ENCODE measurements at regions not wholly inside any gene's neighbourhood (a gene's known extent, or its start where the extent isn't known, plus 50 kb on each side); places are given as distances from the start of the nearest gene placed in this dataset.
A peak's percentile ranks its signal among the peaks of the same experiment; 100 is the strongest.

DNA sequence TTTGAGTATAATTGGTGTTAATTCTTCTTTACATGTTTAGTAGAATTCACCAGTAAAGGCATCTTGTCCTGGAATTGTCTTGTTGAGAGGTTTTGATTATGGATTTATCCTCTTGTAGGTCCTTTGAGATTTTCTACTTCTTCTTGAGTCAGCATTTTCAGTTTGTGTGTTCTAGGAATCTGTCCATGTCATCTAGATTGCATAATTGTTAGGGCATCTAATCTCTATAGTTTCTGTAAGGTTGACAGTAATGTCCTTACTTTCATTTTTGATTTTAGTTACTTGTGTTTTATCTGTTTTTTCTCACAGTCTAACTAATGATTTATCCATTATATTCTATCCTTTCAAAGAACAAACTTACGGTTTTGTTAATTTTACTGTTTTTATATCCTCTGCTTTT lies 492.0 kb downstream of the FGF9 start:
- no peak overlapping the region for H2AFZ ChIP-seq (replicated peaks; ENCODE audit: low read length, poor library complexity)
- no TSS peak for BruUV-seq (replicated peaks)
- H2BK120ac ChIP-seq (ENCODE audit: low read depth, low read length) = no peak overlapping the region
- H3K23ac ChIP-seq (ENCODE audit: low read depth, low read length) = no peak overlapping the region
- no peak overlapping the region for H2AK9ac ChIP-seq (replicated peaks; ENCODE audit: low read depth, low read length, poor library complexity)
- H3K9ac ChIP-seq (ENCODE audit: low read depth, low read length) = no peak overlapping the region
- no peak overlapping the region for H3K4me2 ChIP-seq (ENCODE audit: low read depth, low read length)
- H3K4me1 ChIP-seq (ENCODE audit: control insufficient read depth, insufficient read depth, low read length) = no peaks in the 10 kb centered on the region
- H4K5ac ChIP-seq (ENCODE audit: low read depth, low read length) = no peak overlapping the region
- ChIA-PET POLR2A (ENCODE audit: unreplicated experiment) (no interaction called here), CTCF (no interaction called here)
- TF ChIP-seq CEBPB (IDR thresholded peaks at IDR 0.05; ENCODE audit: low read depth, low read length) (peak; percentile 49), SMC3 (IDR thresholded peaks at IDR 0.05; ENCODE audit: low read depth, low read length) (no peak), MAFK (IDR thresholded peaks at IDR 0.05; ENCODE audit: low read depth, low read length) (peak; percentile 84)
- H3K4ac ChIP-seq (ENCODE audit: low read depth, low read length) = no peak overlapping the region
- in situ Hi-C loops (cut with MboI; ENCODE audit: low sequenced_read_pairs) (no loop called here), intact Hi-C loops (cut with micrococcal nuclease) (no loop called here), dilution Hi-C loops (cut with HindIII; ENCODE audit: low sequenced_read_pairs, unreplicated experiment) (no loop called here)
- H3K27me3 ChIP-seq (ENCODE audit: control insufficient read depth, insufficient read depth, low read length) = no peaks in the 10 kb centered on the region
- no peaks in the 10 kb centered on the region for H3K36me3 ChIP-seq (ENCODE audit: control insufficient read depth, insufficient read depth, low read length)
- H2BK15ac ChIP-seq (ENCODE audit: low read depth, low read length) = no peak overlapping the region
- H2BK5ac ChIP-seq (ENCODE audit: low read depth, low read length, poor library complexity, severe bottlenecking) = no peak overlapping the region
- H3K4me3 ChIP-seq (ENCODE audit: insufficient read depth, low read depth, low read length) = no peak overlapping the region
- H2BK20ac ChIP-seq (ENCODE audit: low read depth, low read length) = no peak overlapping the region
- no peaks in the 10 kb centered on the region for H3K79me1 ChIP-seq (ENCODE audit: low read depth in 1 of 2, low read length in 2 of 2)
- H3K14ac ChIP-seq (replicated peaks; ENCODE audit: low read depth, low read length) = no peak overlapping the region
- H4K8ac ChIP-seq (ENCODE audit: low read depth in 2 of 2, low read length in 2 of 2) = no peak overlapping the region
- no CpG with 5 or more reads among the region's 1 CpG for WGBS, 2 experiments (ENCODE audit: extremely low coverage in 2 of 2, insufficient read length in 1 of 2)
- no peaks in the 10 kb centered on the region for H4K20me1 ChIP-seq (ENCODE audit: insufficient read depth, low read length)
- H3K18ac ChIP-seq (ENCODE audit: low read depth, low read length) = no peak overlapping the region
- H2AK5ac ChIP-seq (ENCODE audit: low read depth, low read length) = no peak overlapping the region
- H3K27ac ChIP-seq (ENCODE audit: insufficient read depth, low read length) = no peak overlapping the region
- DNase-seq (no peak), ATAC-seq (ENCODE audit: low read depth) (no peak)
- no peak overlapping the region for H4K91ac ChIP-seq (ENCODE audit: insufficient read depth, low read depth, low read length)
- H3K56ac ChIP-seq (ENCODE audit: extremely low read depth, insufficient read depth, low read length) = no peak overlapping the region
- no peaks in the 10 kb centered on the region for H3K9me1 ChIP-seq (ENCODE audit: insufficient read depth, low read length)
- H3K9me3 ChIP-seq (ENCODE audit: control insufficient read depth, insufficient read depth, low read length) = no peaks in the 10 kb centered on the region
